Heart right ventricle (tissue), 16 donors: ENCODE measurements at regions not wholly inside any gene's neighbourhood (a gene's known extent, or its start where the extent isn't known, plus 50 kb on each side); places are given as distances from the start of the nearest gene placed in this dataset.
A peak's percentile ranks its signal among the peaks of the same experiment; 100 is the strongest.

Experiments
- ATAC-seq, 8 donors: fragments of 200-7000 bp; cut with Tn5 transposase; one replicate each; pipeline ENCODE4 v1.9.1; 2020; ENCODE audit warnings: mild to moderate bottlenecking in 8 of 8, moderate library complexity in 8 of 8, moderate number of reproducible peaks in 1 of 8
- DNase-seq, 2 donors: peaks; one replicate each; pipeline ENCODE4 v3.0.0-alpha.2; 2020
- H3K27ac ChIP-seq, 10 donors: fragments of 200-600 bp; sonication (generic) in 2 of 10; one replicate each; pipeline versions ENCODE4 v1.5.0 to v1.8.0; 2020 to 2022; ENCODE audit warnings: mild to moderate bottlenecking in 3 of 10
- H3K27me3 ChIP-seq, 7 donors: fragments of 200-600 bp; one replicate each; pipeline ENCODE4 v1.8.0; 2021 to 2022; ENCODE audit warnings: mild to moderate bottlenecking in 2 of 7
- H3K36me3 ChIP-seq, 9 donors: fragments of 200-600 bp; sonication (generic) in 1 of 9; one replicate each; pipeline versions ENCODE4 v1.5.0 to v1.8.0; 2020 to 2022; ENCODE audit warnings: mild to moderate bottlenecking in 2 of 9
- H3K4me1 ChIP-seq, 9 donors: fragments of 200-600 bp; sonication (generic) in 1 of 9; one replicate each; pipeline versions ENCODE4 v1.5.0 to v1.8.0; 2020 to 2022; ENCODE audit warnings: mild to moderate bottlenecking in 4 of 9
- H3K4me3 ChIP-seq, 10 donors: fragments of 200-600 bp; sonication (generic) in 2 of 10; one replicate each; pipeline versions ENCODE4 v1.5.0 to v1.8.0; 2020 to 2022; ENCODE audit warnings: mild to moderate bottlenecking in 7 of 10, moderate library complexity in 2 of 10
- H3K9me3 ChIP-seq, 11 donors: fragments of 200-600 bp in 10 of 11; sonication (generic) in 2 of 11; one replicate each; pipeline versions ENCODE4 v1.5.0 to v1.8.0; 2013 to 2022; ENCODE audit warnings: mild to moderate bottlenecking in 2 of 11, control low read depth in 1 of 11, moderate library complexity in 1 of 11
- WGBS, 2 donors: extraction: QIAGEN DNeasy Blood & Tissue Kit; methylation state at CpG; one replicate each; pipeline ENCODE4 v1.1.7; 2013; ENCODE audit warnings: inconsistent platforms in 1 of 2; 5-methylcytosine and 5-hydroxymethylcytosine counted together
- intact Hi-C, 10 donors: fragments of 100-400 bp; cut with DNase I; formaldehyde crosslinking; loops; one replicate each; pipeline versions ENCODE4 v1.11.1 to v1.14.2; 2022
- TF ChIP-seq, protein P1 (sequence below), 9 donors: fragments of 200-600 bp; sonication (generic) in 2 of 9; IDR thresholded peaks; one replicate each; pipeline versions ENCODE4 v1.5.0 to v1.8.0; 2021 to 2022; ENCODE audit warnings: antibody characterized with exemption in 9 of 9, mild to moderate bottlenecking in 5 of 9, moderate library complexity in 1 of 9
- donor health status: Arrhythmogenic right ventricular cardiomyopathy.
- donor health status: ischemic (EF 13 %, LVEDD 7.1; RV severe dilation, severe dysfunction).
- donor health status: healthy with polysubstance abuse.
- donor health status: DM: no; HTN: yes; CAD: no.
- donor health status: DM: no; HTN: no; CAD: no.
- donor health status: ischemic (EF 25% LVEDD 6.9; RV normal size, moderate dysfunction).
- donor health status: ischemic (EF 25% LVEDD 5.7; RV mildly dilated, moderate dysfunction).
- donor health status: healthy.
- donor health status: DM: yes; HTN: yes; CAD: no.
- donor health status: Ischemic cardiomyopathy.
- donor health status: ischemic (EF 35%, LVEDD 5.7; RV mildly dilated, moderate dysfunction).
- donor health status: nonischemic (EF 11% LVEDD 7.7; RV severe dilation, severe dysfunction).
- donor health status: DM: yes; HTN: yes; CAD: no.
- donor health status: PGD.
- donor health status: ischemic (EF 29% LVEDD 5.4; RV normal size, mild dysfunction).
- donor health status: nonischemic (EF 23%, LVEDD 6.1; RV moderate dilation, normal function).

DNA sequence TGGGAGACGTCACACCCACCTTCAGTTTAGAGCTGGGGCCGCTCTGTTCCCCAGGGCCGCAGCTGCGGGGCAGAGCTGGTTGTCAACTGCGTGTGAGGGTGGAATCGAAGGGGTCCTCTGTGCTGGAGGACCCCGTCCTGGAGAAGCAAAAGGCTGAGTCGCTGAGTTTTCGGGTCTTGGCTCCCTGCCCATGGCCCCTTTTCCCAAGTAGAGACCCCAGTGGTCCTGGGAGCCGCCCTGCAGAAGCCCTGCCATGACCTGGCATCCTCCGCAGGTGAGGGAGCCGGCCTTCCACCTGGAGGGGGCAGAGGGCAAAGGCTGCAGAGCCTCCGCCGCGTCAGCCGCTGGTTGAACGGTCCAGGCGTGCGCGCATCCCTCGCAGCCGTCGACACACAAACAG lies 90.4 kb upstream of the COL5A1 start:
- Histone ChIP-seq H3K9me3 (no peaks in the 10 kb centered on the region), H3K36me3 (no peaks in the 10 kb centered on the region), H3K4me1 (peaks cover 0 to 41% (median 17%) of the 10 kb centered on the region in 9 donors), H3K27me3 (peaks cover 0 to 54% (median 22%) of the 10 kb centered on the region in 7 donors), H3K4me3 (no peak overlapping the region), H3K27ac (no peak overlapping the region)
- intact Hi-C loops: no loop called here
- DNase-seq (no peak), ATAC-seq (no peak)
- WGBS, 2 donors: 95 to 96% methylated on average over 23 of the region's 23 CpGs
- TF ChIP-seq, protein P1, sequence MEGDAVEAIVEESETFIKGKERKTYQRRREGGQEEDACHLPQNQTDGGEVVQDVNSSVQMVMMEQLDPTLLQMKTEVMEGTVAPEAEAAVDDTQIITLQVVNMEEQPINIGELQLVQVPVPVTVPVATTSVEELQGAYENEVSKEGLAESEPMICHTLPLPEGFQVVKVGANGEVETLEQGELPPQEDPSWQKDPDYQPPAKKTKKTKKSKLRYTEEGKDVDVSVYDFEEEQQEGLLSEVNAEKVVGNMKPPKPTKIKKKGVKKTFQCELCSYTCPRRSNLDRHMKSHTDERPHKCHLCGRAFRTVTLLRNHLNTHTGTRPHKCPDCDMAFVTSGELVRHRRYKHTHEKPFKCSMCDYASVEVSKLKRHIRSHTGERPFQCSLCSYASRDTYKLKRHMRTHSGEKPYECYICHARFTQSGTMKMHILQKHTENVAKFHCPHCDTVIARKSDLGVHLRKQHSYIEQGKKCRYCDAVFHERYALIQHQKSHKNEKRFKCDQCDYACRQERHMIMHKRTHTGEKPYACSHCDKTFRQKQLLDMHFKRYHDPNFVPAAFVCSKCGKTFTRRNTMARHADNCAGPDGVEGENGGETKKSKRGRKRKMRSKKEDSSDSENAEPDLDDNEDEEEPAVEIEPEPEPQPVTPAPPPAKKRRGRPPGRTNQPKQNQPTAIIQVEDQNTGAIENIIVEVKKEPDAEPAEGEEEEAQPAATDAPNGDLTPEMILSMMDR (IDR thresholded peaks at IDR 0.05): no peak

DNA sequence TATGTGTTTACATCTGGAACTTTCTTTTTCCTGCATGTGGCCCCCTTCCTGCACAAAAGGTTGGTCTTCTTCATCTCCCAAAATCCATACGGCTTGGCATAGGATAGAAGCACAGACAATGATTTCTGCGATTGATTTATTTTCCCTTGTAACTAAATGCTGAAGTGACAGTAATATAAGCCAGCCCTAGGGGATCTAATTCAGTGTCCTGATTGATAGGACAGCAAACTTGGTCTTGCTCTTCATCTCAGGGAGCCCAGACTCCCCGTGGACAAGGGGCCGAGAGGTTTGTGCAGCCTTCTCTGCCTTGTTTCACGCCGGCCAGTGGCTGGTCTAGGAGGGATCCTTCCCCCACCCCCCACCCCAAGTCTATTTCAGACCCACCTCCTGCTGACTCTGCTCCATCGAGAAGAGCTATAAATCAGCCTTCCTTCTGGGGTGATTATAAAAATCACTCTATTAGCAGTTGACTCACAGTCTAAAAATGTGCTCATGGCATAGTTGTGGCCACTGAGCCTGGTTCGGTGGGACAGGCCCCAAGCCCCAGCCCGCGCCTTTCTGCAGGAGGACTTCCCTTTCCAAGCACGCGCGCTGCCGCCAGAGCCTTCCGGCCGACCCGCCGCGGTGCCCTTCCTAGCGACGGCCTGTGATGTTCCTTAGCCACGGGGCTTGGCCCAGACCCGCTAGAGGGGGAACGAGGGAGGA lies 89.8 kb upstream of the COL5A1 start:
- no peaks in the 10 kb centered on the region for H3K9me3 ChIP-seq
- peaks cover 0 to 39% (median 16%) of the 10 kb centered on the region in 9 donors for H3K4me1 ChIP-seq
- H3K36me3 ChIP-seq: no peaks in the 10 kb centered on the region
- no peak overlapping the region for H3K4me3 ChIP-seq
- intact Hi-C loops: no loop called here
- peak in 4 of 8 donors; percentile 25 to 50 (median 40) for ATAC-seq
- no peak for DNase-seq
- TF ChIP-seq, protein P1 (IDR thresholded peaks at IDR 0.05): no peak
- peaks cover 0 to 57% (median 19%) of the 10 kb centered on the region in 7 donors for H3K27me3 ChIP-seq
- peak overlapping the region in 1 of 10 donors; percentile 47 for H3K27ac ChIP-seq
- WGBS, 2 donors: 52% methylated on average over 24 of the region's 24 CpGs

DNA sequence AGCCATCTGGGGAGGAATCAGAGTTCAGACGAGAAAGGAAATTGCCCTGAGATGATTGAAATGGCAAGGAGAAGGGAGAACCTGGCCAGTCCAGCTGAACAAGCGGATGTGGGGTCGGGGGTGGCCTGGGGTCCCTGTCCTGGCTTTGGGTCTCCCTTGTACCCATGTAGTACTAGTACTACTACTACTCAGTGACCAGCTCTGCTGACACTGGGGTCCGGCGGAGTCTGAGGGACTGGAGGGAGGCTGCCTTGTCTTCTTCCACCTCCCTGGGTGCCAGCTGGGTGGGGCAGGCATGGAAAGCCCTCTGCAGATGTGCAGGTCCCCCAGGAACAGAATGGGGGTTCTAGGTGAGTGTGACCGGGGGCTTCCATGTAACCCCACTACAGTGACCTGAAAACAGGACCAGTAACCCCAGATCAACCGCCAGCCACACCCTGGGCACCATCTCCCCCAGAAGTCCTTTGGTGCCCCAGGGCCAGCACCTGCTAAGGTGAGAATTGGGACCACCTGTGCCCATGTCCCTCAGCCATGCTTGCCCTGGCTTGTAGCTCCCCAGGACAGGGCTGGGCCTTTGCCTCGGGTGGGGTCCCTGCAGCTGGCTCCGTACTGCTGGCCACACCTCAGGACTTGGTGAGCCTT lies 89.1 kb upstream of the COL5A1 start:
- intact Hi-C loops: no loop called here
- ATAC-seq (no peak), DNase-seq (no peak)
- Histone ChIP-seq H3K36me3 (no peaks in the 10 kb centered on the region), H3K4me3 (no peak overlapping the region), H3K27me3 (peaks cover 0 to 57% (median 24%) of the 10 kb centered on the region in 7 donors), H3K4me1 (peaks cover 0 to 39% (median 16%) of the 10 kb centered on the region in 9 donors), H3K9me3 (no peaks in the 10 kb centered on the region), H3K27ac (peak overlapping the region in 1 of 10 donors; percentile 47)
- TF ChIP-seq, protein P1 (IDR thresholded peaks at IDR 0.05): no peak
- 68 to 69% methylated on average over 9 of the region's 9 CpGs for WGBS, 2 donors

DNA sequence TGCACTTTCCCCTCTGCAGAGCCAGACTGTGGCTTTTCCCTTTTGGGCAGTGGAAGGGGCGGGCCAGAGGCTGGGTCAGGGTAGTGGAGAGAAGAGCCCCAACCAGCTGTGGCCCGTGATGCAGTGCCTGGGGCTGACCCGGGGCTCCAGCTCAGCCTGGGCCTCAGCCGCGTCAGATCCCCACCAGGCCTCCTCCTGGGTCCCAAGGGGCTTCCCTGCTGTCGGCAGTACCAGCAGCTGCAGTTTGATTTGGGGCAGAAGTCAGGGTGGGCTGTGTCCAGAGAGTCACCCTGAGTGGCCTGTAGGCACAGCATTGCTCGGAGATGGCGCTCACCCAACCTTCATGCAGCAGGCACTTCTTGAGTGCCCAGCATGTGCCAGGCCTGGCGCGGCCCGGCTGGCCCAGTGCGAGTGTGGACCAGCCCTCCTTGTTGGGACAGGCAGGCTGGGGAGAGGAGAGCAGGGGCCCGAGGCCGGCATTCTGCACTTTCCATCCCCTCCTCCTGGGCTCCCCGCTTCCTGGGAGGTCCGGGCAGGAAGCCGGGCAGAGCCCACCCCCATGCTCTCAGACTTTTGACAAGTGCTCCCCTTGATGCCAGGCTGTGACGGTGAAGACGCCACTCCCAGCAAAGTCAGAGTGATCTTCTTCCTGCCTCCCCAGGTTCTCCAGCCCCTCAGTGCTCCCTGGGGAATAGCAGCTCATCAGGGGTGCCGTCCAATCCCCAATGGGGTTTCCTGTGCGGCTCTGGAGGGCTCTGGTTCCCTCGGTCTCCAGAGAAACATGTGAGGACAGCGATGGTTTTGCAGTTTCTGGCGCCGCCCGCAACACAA lies 88.3 kb upstream of the COL5A1 start:
- Histone ChIP-seq H3K27me3 (peaks cover 0 to 53% (median 27%) of the 10 kb centered on the region in 7 donors), H3K4me3 (no peak overlapping the region), H3K27ac (no peak overlapping the region), H3K9me3 (no peaks in the 10 kb centered on the region), H3K36me3 (no peaks in the 10 kb centered on the region), H3K4me1 (peaks cover 0 to 39% (median 16%) of the 10 kb centered on the region in 9 donors)
- 56 to 63% methylated on average over 26 of the region's 26 CpGs for WGBS, 2 donors
- TF ChIP-seq, protein P1 (IDR thresholded peaks at IDR 0.05): no peak
- ATAC-seq: peak in 1 of 8 donors; percentile 30
- DNase-seq: no peak
- intact Hi-C loops: no loop called here
